K562 (cell line): ENCODE measurements at regions not wholly inside any gene's neighbourhood (a gene's known extent, or its start where the extent isn't known, plus 50 kb on each side); places are given as distances from the start of the nearest gene placed in this dataset.

Experiments
- ATF7 ChIP-seq: fragments of 450-650 bp; IDR thresholded peaks from 2 replicates; pipeline ENCODE4 v1.7.1; 2014; ENCODE audit warnings: mild to moderate bottlenecking, moderate library complexity
- BRD4 ChIP-seq: fragments of 200-600 bp; sonication (generic); IDR thresholded peaks from 2 replicates; pipeline ENCODE4 v1.6.1; 2017; ENCODE audit warnings: inconsistent platforms
- BRD9 ChIP-seq: fragments of 450-650 bp; IDR thresholded peaks from 2 replicates; pipeline ENCODE4 v1.6.1; 2018; ENCODE audit warnings: low read depth; ENCODE audit not compliant: partially characterized antibody
- CEBPG ChIP-seq, 3 experiments: fragments of 200-800 bp in 1 of 3; sonication (Bioruptor generic) in 1 of 3; sonication (generic) in 1 of 3; formaldehyde crosslinking in 1 of 3; IDR thresholded peaks in 2 of 3; conservative IDR thresholded peaks in 1 of 3; 2 replicates each; pipeline versions ENCODE4 v1.6.1 to v1.8.0; 2016 to 2022; ENCODE audit warnings: missing compliant biosample characterization in 2 of 3, missing genetic modification characterization in 2 of 3, mild to moderate bottlenecking in 1 of 3, missing genetic modification reagents in 1 of 3
- DDX20 ChIP-seq: fragments of 450-650 bp; IDR thresholded peaks from 2 replicates; pipeline ENCODE4 v1.6.1; 2016; ENCODE audit warnings: missing genetic modification characterization, low read depth, mild to moderate bottlenecking, missing compliant biosample characterization, moderate library complexity
- DNMT1 ChIP-seq: fragments of 450-650 bp; IDR thresholded peaks from 2 replicates; pipeline ENCODE4 v1.6.1; 2016; ENCODE audit warnings: antibody characterized with exemption, mild to moderate bottlenecking
- GABPB2 ChIP-seq: fragments of 250-450 bp; sonication (Bioruptor Pico); conservative IDR thresholded peaks from 2 replicates; pipeline ENCODE4 v1.5.1; 2021; ENCODE audit warnings: mild to moderate bottlenecking
- L3MBTL2 ChIP-seq: fragments of 450-650 bp; IDR thresholded peaks from 2 replicates; pipeline ENCODE4 v1.6.1; 2016; ENCODE audit warnings: mild to moderate bottlenecking, moderate library complexity
- MEF2A ChIP-seq: IDR thresholded peaks from 2 replicates; pipeline ENCODE4 v1.6.1; 2011; ENCODE audit warnings: low read depth, mild to moderate bottlenecking, low read length, moderate library complexity; ENCODE audit not compliant: control insufficient read depth
- MTA1 ChIP-seq: fragments of 450-650 bp; IDR thresholded peaks from 2 replicates; pipeline ENCODE4 v1.6.1; 2017; ENCODE audit warnings: borderline replicate concordance
- NUFIP1 ChIP-seq: fragments of 450-650 bp; IDR thresholded peaks from 2 replicates; pipeline ENCODE4 v1.6.1; 2018; ENCODE audit not compliant: partially characterized antibody
- SPI1 ChIP-seq: IDR thresholded peaks from 2 replicates; pipeline ENCODE4 v1.6.1; 2011; ENCODE audit warnings: low read depth, low read length, control low read depth, borderline replicate concordance
- SRSF1 ChIP-seq: fragments of 200-400 bp; formaldehyde crosslinking; IDR thresholded peaks from 2 replicates; pipeline ENCODE4 v1.6.1; 2017; ENCODE audit warnings: mild to moderate bottlenecking, low read depth, low read length, moderate library complexity
- TEAD4 ChIP-seq, 2 experiments: sonication (generic) in 1 of 2; formaldehyde crosslinking in 1 of 2; IDR thresholded peaks; 2 replicates each; pipeline versions ENCODE4 v1.6.1 to v1.8.0; 2012 to 2022; ENCODE audit warnings: borderline replicate concordance in 1 of 2, inconsistent platforms in 1 of 2, low read length in 1 of 2, mild to moderate bottlenecking in 1 of 2, missing genetic modification reagents in 1 of 2
- TSC22D4 ChIP-seq: fragments of 450-650 bp; IDR thresholded peaks from 2 replicates; pipeline ENCODE4 v1.6.1; 2016; ENCODE audit warnings: missing genetic modification characterization, missing biosample characterization, control low read depth
- U2AF2 ChIP-seq: fragments of 200-400 bp; formaldehyde crosslinking; optimal IDR thresholded peaks from 2 replicates; pipeline ENCODE3; 2017; ENCODE audit warnings: low read depth, mild to moderate bottlenecking, low read length
- ZFPM2 ChIP-seq: fragments of 250-450 bp; sonication (Bioruptor Pico); IDR thresholded peaks from 2 replicates; pipeline ENCODE4 v1.5.1; 2022; ENCODE audit warnings: mild to moderate bottlenecking
- ZNF140 ChIP-seq: fragments of 250-450 bp; sonication (Bioruptor Pico); IDR thresholded peaks from 2 replicates; pipeline ENCODE4 v1.8.0; 2021; ENCODE audit warnings: moderate library complexity, mild to moderate bottlenecking, inconsistent platforms
- ZNF146 ChIP-seq: IDR thresholded peaks from one replicate; pipeline ENCODE4 v1.6.1; 2018; ENCODE audit warnings: missing compliant biosample characterization; ENCODE audit not compliant: unreplicated experiment
- ZNF408 ChIP-seq: fragments of 250-450 bp; sonication (Bioruptor Pico); IDR thresholded peaks from 2 replicates; pipeline ENCODE4 v1.4.0; 2020; ENCODE audit warnings: low read depth, mild to moderate bottlenecking, moderate library complexity
- ZNF507 ChIP-seq: conservative IDR thresholded peaks from 2 replicates; pipeline ENCODE4 v1.6.1; 2017; ENCODE audit warnings: missing genetic modification characterization, missing compliant biosample characterization
- ZNF76 ChIP-seq: fragments of 250-450 bp; sonication (Bioruptor Pico); IDR thresholded peaks from 2 replicates; pipeline ENCODE4 v1.4.0; 2020; ENCODE audit warnings: mild to moderate bottlenecking, moderate library complexity, borderline replicate concordance
- TF ChIP-seq, protein P1 (sequence below): fragments of 450-650 bp; formaldehyde crosslinking; conservative IDR thresholded peaks from 2 replicates; pipeline ENCODE4 v1.4.0; 2022; ENCODE audit warnings: mild to moderate bottlenecking, missing genetic modification characterization
- TF ChIP-seq, protein P2 (sequence below): fragments of 250-450 bp; sonication (Bioruptor Pico); IDR thresholded peaks from 2 replicates; pipeline ENCODE4 v1.5.1; 2021; ENCODE audit warnings: mild to moderate bottlenecking
- TF ChIP-seq, protein P3 (sequence below), 2 experiments: fragments of 450-650 bp in 1 of 2; IDR thresholded peaks; 2 replicates each; pipeline ENCODE4 v1.6.1; 2011 to 2017; ENCODE audit warnings: low read depth in 2 of 2, antibody characterized with exemption in 1 of 2, borderline replicate concordance in 1 of 2, low read length in 1 of 2, mild to moderate bottlenecking in 1 of 2, mixed read lengths in 1 of 2; ENCODE audit not compliant: control insufficient read depth in 1 of 2

DNA sequence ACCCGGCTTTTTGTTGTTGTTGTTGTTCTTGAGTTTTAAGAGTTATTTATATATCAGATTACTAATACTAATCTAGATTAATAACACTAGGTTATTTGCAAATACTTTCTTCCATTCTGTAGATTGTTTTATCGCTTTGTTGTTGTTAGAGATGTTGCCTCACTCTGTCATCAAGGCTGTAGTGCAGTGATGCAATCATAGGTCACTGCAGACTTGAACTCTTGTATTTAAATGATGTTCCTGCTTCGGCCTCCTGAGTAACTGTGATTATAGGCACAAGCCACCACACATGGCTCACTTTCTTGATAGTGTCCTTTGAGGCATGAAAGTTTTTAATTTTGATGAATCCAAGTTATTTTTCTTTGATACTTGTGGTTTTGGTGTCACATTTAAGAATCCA, 129.0 kb downstream of the VSIG4 start (continued):
- TF ChIP-seq, protein P1, sequence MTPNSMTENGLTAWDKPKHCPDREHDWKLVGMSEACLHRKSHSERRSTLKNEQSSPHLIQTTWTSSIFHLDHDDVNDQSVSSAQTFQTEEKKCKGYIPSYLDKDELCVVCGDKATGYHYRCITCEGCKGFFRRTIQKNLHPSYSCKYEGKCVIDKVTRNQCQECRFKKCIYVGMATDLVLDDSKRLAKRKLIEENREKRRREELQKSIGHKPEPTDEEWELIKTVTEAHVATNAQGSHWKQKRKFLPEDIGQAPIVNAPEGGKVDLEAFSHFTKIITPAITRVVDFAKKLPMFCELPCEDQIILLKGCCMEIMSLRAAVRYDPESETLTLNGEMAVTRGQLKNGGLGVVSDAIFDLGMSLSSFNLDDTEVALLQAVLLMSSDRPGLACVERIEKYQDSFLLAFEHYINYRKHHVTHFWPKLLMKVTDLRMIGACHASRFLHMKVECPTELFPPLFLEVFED, result no peak
- TF ChIP-seq CEBPG (CRISPR knock-in tag; IDR thresholded peaks at IDR 0.05) (peak; percentile 87), CEBPG (tag; conservative IDR thresholded peaks at IDR 0.05 in 1 of 2, IDR thresholded peaks at IDR 0.05 in 1 of 2) (peak; percentile 79 to 96), ZNF76 (CRISPR knock-in tag) (no peak), ZFPM2 (CRISPR knock-in tag) (no peak), NUFIP1 (no peak), L3MBTL2 (peak; percentile 46; the same call in 1 of the 2 replicates), BRD9 (no peak), BRD4 (no peak), ZNF507 (tag) (no peak), ZNF408 (no peak), TSC22D4 (tag) (no peak), ZNF140 (CRISPR knock-in tag) (no peak), U2AF2 (no peak), GABPB2 (no peak), SPI1 (no peak), DDX20 (tag) (no peak), ZNF146 (CRISPR knock-in tag) (no peak), ATF7 (peak; percentile 64; the same call in 1 of the 2 replicates), MTA1 (no peak), TEAD4 (IDR thresholded peaks at IDR 0.05; ENCODE audit: low read length) (no peak), TEAD4 (CRISPR knock-in tag; IDR thresholded peaks at IDR 0.05; ENCODE audit: borderline replicate concordance) (no peak), DNMT1 (no peak), MEF2A (no peak), SRSF1 (no peak)
- TF ChIP-seq, protein P2, sequence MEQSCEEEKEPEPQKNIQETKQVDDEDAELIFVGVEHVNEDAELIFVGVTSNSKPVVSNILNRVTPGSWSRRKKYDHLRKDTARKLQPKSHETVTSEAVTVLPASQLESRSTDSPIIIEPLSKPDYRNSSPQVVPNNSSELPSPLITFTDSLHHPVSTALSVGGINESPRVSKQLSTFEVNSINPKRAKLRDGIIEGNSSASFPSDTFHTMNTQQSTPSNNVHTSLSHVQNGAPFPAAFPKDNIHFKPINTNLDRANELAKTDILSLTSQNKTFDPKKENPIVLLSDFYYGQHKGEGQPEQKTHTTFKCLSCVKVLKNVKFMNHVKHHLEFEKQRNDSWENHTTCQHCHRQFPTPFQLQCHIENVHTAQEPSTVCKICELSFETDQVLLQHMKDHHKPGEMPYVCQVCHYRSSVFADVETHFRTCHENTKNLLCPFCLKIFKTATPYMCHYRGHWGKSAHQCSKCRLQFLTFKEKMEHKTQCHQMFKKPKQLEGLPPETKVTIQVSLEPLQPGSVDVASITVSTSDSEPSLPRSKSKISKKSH (CRISPR knock-in tag), result no peak
- TF ChIP-seq, protein P3, sequence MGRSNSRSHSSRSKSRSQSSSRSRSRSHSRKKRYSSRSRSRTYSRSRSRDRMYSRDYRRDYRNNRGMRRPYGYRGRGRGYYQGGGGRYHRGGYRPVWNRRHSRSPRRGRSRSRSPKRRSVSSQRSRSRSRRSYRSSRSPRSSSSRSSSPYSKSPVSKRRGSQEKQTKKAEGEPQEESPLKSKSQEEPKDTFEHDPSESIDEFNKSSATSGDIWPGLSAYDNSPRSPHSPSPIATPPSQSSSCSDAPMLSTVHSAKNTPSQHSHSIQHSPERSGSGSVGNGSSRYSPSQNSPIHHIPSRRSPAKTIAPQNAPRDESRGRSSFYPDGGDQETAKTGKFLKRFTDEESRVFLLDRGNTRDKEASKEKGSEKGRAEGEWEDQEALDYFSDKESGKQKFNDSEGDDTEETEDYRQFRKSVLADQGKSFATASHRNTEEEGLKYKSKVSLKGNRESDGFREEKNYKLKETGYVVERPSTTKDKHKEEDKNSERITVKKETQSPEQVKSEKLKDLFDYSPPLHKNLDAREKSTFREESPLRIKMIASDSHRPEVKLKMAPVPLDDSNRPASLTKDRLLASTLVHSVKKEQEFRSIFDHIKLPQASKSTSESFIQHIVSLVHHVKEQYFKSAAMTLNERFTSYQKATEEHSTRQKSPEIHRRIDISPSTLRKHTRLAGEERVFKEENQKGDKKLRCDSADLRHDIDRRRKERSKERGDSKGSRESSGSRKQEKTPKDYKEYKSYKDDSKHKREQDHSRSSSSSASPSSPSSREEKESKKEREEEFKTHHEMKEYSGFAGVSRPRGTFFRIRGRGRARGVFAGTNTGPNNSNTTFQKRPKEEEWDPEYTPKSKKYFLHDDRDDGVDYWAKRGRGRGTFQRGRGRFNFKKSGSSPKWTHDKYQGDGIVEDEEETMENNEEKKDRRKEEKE (IDR thresholded peaks at IDR 0.05; ENCODE audit: borderline replicate concordance in 1 of 2, control insufficient read depth in 1 of 2, low read depth in 2 of 2, low read length in 1 of 2), result no peak
